Activated CD8-positive, alpha-beta memory T cell treated with anti-CD3 and anti-CD28 coated beads for 24 hours (primary cell): ENCODE measurements at regions not wholly inside any gene's neighbourhood (a gene's known extent, or its start where the extent isn't known, plus 50 kb on each side); places are given as distances from the start of the nearest gene placed in this dataset.

Experiments
- DNase-seq: peaks from one replicate; pipeline ENCODE4 v3.0.0-alpha.2; 2020

DNA sequence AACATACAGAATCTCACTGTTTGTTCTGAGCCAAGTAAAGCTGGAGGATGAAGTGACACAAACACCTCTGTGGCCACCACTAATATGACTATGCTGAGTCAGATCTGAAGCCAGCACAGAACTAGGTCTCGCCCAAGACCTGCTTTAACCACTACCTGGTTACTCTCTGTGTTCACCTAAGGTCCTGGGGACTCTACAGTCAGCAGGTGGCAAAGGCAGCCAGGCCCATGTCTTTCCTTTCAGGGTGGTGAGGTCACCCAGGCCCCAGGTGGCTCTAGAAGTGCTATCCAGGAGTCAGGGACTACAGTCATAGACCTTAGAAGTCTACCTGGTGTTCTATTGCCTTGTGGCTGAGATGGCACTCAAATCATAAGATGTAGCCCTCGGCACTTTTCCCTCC is 287.9 kb upstream of the ARRDC4 start:
- no peak for DNase-seq

DNA sequence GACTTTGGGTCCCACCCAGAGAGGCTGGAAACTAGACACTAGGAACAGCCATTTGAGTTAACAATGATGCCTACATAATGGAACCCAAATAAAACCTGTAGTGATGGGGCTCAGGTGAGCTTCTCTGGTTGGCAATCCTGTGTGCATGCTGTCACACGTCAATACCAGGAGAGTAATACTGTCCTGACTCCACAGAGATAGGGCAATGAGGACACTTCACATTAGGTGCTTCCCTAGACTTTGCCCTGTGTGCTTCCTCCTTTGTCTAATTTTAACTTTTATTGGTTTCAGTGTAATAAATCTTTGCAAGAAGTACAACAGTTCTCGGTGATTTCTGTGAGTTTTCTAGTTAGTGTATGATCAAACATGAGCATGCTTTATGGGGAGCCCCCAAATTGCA is 281.8 kb upstream of the ARRDC4 start:
- DNase-seq = no peak

GRCh38 chr15:97679106-97679688 is 281.3 kb upstream of the ARRDC4 start:
- DNase-seq = no peak

DNA sequence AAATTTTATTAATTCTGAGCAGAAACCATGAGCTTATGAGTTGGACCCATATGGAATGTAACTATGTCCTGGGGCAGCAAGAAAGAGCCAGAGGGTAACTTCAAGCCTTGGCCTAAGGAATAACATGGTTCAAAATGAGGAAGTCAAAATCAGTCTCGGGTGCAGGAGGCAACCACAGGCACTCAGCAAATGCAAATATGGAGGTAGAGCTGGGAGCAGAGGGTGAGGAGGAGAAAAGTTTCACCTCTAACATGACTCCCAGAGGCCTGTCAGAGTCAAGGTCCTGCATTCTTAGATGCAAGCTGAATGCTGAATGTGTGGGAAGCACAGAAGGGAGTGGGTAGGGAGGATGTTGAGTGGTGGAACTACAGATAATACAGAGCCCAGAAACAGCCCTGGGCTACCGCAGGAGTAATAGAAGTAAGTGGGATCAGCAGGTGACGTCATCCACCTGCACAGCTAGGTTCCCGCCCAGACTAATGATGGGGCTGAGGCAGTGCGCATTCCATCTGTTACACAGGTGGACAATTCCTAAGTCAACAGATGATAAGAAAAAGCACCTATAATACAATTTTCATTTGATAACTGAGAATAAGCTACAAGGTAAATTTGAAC is 279.8 kb upstream of the ARRDC4 start:
- DNase-seq = no peak

DNA sequence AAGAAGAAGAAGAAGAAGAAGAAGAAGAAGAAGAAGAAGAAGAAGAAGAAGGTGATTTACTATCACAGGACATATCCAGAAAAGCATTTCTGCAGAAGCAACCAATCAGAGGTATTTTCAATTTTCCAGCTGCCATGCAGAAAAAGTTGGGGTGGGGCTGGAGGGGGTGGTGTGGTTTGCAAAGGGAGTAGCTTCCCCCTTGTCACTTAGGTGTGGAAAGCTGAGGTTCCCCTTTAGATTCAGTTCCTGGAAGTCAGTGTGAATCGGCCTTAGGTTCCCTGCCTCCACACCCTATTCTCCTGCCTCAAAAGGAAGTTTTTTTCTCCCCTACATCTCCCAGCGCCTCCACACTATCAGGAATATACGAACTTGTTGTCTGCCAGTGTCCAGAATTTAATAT is 276.7 kb upstream of the ARRDC4 start:
- no peak for DNase-seq

DNA sequence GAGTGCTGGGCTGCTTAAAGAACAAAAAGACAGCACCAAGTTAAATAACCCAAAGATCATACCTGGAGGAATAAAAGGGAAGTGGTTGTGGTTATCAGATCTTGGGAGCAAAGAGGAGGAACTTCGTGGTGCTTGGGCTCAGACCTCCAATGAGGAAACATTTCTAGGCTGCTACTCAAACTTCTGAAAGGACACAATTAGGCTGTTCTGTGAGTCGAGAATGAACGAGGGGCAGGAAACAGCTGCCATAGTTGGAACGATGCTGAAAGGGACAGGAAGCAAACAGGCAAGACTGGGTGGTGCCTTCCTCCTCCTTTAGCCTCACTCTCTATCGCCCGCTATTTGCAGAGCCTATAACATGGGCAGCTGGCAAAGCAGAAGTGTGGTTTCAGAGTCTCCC is 276.3 kb upstream of the ARRDC4 start:
- DNase-seq = no peak

DNA sequence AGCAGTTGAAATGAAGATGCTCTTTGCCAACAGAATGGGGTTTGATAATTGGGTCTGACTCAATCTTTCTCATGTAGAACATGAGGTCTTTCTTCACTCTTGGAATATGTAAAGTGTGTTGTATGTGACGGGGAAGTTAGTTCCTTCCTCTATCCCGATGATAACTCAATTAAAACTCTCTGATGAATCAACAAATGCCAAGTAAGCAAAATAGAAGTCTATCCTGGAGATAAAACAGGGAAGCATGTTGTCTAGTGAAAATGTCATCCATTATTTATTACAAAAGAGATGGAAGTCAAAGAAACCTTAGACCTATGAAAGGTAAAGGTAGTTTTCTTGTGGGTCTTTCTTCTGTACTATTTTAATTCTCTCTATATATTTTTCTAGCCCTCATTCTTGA is 274.2 kb upstream of the ARRDC4 start:
- no peak for DNase-seq

DNA sequence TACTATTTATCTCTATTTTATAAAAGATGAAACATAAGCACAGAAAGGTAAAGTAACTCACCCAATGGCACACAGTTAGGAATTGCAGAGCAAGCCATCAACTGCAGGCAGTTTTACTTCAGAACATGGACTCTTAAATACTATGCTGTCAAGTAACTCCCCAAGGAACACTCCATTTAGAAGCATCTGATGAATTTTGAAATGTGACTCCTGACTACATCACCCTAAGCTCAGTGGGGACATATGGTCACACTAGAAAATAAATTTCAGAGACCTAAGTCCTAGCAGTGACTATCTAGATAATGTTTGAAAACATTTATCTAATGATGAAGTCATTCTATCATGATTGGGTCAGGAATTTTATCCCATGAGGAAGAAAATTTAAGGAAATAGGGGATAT is 272.8 kb upstream of the ARRDC4 start:
- DNase-seq = no peak

GRCh38 chr15:97688177-97688576 is 272.3 kb upstream of the ARRDC4 start:
- DNase-seq = no peak

DNA sequence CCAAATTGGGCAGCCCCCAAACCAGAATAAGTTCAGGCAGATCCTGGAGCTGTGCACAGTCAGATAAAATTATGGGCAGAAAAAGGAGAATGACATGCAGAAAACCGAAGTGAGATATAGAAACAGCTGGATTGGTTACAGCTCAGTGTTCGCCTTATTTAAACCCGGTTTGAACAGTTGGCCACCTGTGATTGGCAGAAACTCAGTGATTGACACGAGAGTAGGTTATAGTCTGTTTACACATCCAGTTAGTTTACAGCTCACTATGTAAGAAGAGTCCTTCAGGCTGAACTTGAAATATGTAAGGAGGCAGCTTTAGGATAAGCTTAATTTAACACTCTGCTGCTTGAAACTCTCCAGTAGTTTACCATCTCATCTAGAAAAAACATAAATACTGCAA is 271.6 kb upstream of the ARRDC4 start:
- no peak for DNase-seq

DNA sequence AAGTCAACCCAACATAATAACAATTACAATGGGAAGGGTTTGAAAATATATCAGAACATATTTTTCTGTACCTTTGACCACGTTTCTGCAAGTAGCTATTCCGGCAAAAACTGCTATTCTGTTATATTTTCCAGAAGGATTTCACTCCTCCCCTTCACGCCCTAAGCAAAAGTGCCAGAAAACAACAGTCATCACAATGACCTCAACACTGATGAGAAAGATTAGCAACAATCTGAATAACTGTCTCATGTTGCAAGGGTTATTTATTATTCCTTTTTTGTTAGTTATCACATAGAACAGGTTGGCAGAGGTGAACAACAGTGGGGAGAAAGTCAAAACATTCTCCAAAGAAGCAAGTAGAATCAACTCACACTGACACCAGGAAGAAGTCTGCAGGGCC is 269.4 kb upstream of the ARRDC4 start:
- DNase-seq = no peak

DNA sequence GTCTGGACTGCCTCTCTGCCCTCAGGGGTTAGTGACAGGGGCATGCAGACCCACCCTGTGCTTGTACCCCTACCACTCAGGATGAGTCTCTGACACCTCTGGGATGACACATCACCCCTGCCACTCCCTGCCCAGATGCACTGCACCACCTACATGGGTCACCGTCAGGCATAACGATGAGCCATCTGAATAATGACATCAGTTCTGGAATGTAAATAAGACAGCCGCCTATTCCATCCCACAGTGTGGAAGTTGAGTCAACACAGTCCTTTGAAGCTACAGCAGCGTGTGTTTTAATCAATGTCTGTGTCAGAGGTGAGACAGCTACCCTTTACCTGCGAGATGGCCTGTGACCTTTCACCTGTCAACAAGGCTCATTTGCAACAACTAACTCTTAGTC is 268.7 kb upstream of the ARRDC4 start:
- no peak for DNase-seq

- no peak for DNase-seq
Observed at GRCh38 chr15:97692301-97693015, 268.0 kb upstream of the ARRDC4 start.

DNA sequence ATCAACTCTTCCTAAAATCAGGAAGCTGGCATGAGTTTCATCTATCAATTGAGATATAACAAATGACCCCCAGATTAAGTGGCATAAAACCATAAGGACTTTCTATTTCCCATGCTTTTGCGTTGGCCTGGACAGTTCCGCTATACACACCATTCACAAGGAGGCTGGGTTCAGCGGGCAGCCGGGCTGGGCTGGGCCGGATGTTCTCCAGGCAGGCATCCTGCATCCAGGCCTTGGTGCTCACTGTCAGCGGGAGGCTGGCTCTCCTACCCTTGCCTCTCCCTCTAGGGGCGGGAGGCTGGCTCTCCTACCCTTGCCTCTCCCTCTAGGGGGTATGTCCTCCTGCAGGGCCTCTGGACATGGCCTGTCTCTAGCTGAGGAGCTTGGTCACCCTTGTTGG is 266.0 kb upstream of the ARRDC4 start:
- DNase-seq = no peak

DNA sequence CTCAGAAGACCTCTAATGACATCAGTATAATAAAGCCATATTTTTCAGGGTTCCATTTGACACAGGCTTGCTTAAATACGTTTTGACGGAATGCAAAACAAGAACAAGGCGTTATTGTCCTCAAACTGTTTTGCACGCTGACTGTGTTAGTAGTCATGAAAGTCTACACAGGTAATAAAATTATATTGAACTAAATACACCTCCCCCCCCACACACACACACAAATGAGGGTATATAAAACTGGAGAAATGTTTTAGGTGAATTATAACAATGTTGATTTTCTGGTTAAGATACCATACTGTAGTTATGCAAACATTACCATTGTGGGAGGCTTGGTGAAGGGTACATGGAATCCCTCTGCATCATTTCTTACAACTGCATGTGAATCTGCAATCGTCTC is 257.1 kb upstream of the ARRDC4 start:
- DNase-seq = no peak

- no peak for DNase-seq
Observed at GRCh38 chr15:97706059-97706458, 254.4 kb upstream of the ARRDC4 start.

DNA sequence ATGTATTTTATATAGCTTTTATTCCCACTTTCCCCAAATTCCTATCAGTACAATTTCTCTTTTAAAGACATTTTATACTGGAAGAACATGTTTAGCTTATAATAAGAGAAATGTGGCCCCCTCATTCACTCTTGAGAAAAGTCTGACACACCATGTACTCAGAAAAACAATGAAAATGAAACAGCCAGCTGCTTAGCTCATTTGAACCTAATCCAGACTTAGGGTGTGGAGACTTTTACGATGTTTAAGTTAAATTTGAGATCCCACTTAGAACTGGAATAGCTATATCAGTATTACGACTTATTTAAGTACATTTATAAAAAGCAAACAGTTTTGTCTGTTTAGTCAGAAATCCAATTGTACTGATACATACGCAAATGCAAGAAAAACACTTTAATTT is 252.3 kb upstream of the ARRDC4 start:
- DNase-seq = no peak

GRCh38 chr15:97712530-97712929 is 248.0 kb upstream of the ARRDC4 start:
- DNase-seq = no peak

DNA sequence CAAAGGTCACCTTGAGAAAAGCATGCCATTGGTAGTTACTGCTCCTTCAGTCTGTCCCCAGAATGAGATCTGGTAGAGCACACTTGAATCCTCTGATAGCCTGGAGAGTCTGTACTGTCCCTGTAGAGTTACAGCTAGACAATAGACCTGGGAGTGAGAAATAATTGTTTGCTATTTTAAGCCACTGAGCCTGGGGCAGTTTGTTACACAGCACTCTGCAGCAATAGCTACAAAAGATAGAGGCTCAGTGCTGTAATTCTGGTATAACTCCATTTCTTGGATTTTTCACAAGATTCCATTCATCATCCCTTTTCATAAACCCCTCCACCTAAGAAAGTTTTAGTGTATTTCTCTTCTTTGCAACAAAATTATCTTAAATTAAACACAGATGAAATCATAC is 242.7 kb upstream of the ARRDC4 start:
- no peak for DNase-seq

- no peak for DNase-seq
Observed at GRCh38 chr15:97718509-97718908, 242.0 kb upstream of the ARRDC4 start.

DNA sequence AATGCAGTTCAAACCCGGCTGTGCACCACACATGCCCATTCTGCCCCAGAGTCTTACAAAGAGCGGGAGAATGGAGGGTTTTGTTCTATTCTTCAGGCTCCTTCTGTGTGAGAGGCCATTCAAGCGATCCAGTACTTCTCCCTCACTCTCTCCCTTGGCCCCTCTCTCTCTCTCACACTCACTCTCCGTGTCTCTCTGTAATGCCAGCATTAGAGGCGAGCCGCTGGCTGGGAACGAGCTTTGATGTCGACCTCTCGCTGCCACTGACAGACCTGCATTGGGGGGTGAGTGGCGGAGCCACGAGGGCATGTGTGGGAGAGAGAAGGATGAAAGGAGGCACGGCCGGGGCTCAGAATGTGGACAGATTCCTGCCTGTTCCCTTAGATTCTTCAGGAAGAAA is 231.7 kb upstream of the ARRDC4 start:
- no peak for DNase-seq

DNA sequence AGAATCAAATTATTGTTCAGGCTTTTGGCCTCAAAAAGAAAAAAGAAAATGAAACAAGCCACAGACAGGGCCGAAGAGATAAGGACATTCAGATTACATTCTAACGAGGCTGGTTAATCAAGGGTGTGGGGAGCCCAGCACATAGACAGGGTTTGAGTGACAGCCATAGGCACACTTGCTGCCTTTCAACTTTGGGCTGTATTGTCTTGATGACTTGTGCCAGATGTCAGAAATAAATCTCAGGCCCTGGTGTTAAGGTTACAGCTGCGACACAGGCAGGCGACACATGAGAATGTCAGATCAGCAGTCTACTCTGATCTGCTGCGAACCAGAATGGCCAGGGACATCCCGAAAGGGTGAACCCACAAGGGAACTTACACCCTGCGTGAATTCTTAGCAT is 231.2 kb upstream of the ARRDC4 start:
- DNase-seq = no peak

- no peak for DNase-seq
Observed at GRCh38 chr15:97730315-97730714, 230.2 kb upstream of the ARRDC4 start.

DNA sequence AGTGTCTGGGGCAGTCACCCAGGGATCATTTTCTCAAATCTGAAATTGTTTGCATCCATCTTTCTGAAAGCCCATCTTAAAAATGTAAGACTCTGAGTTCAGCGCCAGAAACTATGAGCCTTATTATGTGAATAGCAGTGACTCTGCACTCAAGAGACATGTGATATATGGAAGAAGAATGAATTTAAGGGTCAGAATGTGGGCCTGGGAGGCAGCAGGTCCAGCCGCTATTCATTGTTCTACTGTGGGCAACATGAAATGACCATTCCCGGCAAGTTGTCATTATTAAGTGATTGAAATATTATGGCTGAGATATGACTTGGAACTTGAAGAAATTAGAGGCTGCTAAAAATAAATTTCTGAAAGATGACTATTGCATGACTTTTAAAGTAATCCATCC is 228.6 kb upstream of the ARRDC4 start:
- DNase-seq = no peak

GRCh38 chr15:97733373-97733772 is 227.1 kb upstream of the ARRDC4 start:
- DNase-seq = no peak
